ENCODE measurements at regions not wholly inside any gene's neighbourhood (a gene's known extent, or its start where the extent isn't known, plus 50 kb on each side); places are given as distances from the start of the nearest gene placed in this dataset.

DNA sequence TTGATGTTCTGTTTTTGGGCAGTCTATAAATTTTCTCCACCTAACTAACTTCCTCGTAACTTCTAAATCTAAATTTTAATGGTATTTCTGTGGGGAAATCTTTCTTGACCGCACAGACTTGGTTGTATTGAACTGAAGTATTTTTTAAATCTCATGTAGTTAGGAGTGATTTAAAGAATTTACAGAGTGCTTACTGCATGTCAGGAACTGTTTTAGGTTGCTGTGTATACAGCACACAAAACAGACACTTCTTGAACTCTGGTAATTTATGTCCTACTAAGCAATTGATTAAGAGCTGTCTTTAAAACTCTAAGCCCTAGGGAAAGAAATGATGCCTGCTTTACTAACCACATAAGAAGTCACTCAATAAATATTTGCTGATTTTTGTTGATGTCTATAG, 1350.2 kb downstream of the ZPLD1 start:
- no peak for DNase-seq (ENCODE audit: low read depth in 2 of 2)

DNA sequence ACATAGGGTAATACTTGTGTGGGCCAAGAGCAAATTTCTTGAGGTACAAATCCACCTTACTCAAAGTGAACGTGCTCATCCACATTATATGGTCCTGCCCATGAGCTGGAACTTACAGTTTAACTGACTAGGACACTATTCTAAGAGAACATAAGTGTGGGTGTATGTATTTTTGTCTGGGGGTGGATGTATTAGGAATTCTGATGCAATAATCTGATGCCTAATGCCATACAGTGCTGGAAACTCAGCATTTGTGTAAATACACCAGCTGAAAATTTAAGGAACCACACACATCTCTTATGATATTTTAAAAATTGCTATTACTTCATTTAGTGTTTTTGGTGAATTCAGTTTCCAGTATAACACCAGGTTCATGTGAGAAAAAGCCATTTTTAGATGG, 1350.7 kb downstream of the ZPLD1 start:
- no peak for DNase-seq (ENCODE audit: low read depth in 2 of 2)

DNA sequence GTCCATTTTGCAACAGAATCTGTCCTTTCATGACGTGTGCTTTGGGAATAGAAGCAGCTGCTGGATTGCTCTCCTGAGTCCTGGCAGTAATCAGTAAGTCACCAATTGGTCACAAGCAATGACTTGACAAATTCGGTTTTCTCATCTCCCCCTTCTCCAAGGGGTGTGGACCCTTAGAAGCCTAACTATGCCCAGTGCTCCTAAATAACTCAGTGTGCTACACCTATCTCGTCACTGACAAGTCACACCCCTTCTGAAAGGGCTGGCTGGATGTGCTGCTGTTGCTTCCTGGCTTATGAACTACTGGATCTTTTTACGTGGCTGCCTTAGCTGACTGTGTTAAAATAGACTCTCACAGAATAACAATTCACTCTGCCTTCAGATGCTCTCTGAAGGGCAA, 1351.5 kb downstream of the ZPLD1 start:
- DNase-seq (ENCODE audit: low read depth in 2 of 2): no peak

DNA sequence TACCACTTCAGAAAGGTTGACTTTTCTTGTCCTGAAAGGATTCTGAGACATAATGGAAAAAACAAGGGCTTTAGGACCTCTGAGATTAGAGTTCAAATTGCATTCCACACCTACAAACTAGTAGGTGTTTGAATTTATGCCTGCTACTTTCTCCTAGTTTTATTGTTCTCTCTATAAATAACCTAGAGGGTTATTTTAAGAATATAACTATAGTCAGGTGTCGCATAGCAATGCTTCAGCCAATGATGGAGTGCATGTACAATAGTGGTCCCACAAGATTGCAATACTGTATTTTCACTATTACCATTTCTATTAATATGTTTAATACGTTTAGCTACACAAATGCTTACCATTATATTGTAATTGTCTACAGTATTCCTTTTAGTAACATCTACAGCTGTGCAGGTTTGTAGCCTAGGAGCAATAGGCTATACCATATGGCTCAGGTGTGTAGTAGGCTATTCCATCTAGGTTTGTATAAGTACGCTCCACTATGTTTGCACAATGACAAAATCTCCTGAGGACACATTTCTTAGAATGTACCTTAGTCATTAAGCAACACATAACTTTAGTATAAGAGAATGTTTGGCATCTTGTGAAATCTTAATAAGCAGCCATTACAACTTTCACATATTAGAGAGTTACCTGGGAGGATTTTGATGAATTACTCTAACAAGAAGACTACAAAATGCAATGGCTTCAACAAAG, 1352.5 kb downstream of the ZPLD1 start:
- DNase-seq (ENCODE audit: low read depth in 2 of 2): no peak

DNA sequence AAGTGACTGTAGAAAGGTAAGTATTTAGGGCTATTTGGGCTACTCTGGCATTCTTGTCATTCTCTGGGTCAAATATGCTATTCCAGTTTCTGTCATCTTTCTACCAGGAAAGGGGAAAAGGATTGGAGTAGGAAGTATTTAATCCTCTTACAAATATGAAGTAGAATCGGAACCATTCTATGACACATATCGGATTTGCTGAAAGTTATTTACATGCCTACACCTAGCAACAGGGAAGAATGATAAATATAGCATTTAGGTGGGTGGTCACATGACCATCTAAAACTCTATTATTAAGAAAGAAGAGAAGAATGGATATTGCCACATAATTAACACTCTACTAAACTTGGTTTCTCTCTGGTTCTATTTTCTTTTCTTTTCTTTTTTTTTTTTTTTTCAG, 1353.1 kb downstream of the ZPLD1 start:
- no peak for DNase-seq (ENCODE audit: low read depth in 2 of 2)

DNA sequence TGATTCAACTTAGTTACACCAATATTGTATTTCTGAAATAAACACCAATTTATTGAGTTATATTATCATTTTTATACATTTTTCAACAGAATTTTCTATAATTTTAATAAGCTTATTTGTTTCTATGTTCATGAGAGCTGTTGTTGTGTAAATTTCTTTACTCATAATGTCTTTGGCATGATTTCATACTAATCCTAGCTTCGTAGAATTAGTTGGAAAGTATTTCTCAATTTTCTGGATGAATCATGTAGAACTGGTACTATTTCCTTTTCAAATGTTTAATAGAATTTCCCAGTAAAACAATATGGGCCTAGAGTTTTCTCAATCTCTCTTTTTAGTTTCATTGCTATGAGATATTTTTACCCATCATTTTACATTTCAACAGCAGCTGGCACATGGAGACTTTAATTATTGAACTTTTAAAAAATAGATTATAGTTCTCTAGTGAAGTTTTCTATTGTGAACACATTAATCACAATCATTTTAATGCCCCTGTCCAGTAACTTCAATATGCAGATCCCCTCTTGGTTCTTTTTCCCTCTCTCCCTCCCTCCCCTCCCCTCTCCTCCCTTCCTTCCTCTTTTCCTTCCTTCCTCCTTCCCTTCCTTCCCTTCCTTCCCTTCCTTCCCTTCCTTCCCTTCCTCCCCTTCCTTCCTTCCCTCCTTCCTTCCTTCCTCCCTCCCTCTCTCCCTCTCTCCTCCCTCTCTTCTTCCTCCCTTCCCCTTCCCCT, 1357.1 kb downstream of the ZPLD1 start:
- DNase-seq (ENCODE audit: low read depth in 2 of 2): no peak

DNA sequence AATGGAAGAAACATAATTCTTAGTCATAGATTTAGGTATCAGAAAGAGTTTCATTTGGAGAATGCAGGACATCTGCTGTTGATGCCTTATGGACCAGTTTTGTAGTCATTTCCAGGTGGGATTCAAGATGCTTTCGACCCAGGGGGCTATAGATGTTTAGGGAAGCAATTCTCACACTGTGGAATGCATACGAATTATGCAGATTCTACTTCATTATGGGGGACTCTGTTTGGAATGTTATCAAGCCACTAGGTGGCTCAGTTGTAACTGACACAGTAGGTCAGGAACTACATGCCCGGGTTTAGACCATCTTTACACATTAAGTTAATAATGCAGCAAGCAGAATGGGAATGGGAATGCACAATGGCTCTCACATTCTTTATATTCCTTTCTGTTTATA, 1359.8 kb downstream of the ZPLD1 start:
- DNase-seq (ENCODE audit: low read depth in 2 of 2): no peak

DNA sequence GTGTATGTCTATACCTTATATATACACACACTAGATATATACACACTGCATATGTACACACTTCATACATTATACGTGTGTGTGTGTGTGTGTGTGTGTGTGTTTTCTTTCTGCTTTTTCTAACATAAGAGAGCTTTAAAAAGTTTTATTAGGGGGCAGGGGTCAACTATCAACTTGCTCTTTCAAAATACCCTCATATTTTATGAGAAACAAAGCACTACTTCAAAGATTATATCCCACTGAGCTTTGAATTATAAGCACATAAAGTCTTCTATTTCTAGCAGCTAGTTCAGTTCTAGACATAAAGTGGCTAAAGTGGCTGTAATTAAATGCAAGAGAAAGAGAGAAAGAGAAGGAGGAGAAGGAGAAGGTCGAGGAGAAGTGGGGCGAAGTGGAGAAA, 1361.3 kb downstream of the ZPLD1 start:
- DNase-seq (ENCODE audit: low read depth in 2 of 2): no peak

DNA sequence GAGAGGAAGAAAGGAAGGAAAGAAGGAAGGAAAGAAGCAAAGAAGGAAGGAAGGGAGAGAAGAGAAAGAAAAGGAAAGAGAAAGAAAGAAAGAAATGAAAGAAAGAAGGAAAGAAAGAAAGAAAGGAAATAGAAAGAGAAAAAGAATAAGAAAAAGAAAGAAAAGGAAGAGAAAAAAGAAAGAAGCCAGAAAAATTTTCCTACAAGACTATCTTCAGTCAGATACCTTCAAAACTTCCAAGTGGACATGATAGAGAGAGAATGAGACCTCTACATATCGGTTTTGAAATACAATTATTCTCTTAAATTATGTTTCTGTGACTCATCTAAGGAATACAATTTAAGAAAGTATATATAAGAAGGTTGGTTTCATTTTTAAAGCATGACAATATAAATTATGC, 1369.0 kb downstream of the ZPLD1 start:
- DNase-seq (ENCODE audit: low read depth in 2 of 2): no peak

DNA sequence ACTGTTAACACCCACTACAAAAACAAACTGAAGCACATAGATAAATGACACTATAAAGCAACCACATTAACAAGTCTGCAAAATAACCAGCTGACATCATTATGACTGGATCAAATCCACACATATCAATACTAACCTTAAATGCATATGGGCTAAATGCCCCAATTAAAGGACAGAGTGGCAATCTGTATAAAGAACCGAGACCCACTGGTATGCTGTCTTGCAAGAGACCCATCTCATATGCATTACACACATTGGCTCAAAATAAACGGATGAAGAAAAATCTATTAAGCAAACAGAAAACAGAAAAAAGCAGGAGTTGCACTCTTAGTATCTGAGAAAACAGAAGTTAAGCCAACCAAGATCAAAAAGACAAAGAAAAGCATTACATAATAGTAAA, 1375.4 kb downstream of the ZPLD1 start:
- no peak for DNase-seq (ENCODE audit: low read depth in 2 of 2)

DNA sequence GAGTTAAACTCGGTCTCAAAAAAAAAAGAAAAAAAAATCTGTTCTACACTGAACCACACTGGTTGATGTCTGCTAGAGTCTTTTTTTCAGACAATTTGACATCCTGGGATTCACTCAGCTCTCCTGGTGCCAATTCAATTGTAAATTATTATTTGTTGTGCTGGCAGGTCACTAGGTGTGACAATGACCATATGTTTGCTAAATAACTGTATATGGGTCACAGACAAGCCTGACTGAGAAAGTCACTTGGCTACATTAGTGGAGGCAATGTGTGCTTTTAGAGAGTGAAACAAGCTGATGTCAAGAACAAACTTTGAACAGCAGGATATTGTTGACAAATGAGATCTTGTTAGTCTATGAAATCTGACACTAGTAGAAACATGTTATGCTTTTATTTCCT, 1379.1 kb downstream of the ZPLD1 start:
- no peak for DNase-seq (ENCODE audit: low read depth in 2 of 2)

DNA sequence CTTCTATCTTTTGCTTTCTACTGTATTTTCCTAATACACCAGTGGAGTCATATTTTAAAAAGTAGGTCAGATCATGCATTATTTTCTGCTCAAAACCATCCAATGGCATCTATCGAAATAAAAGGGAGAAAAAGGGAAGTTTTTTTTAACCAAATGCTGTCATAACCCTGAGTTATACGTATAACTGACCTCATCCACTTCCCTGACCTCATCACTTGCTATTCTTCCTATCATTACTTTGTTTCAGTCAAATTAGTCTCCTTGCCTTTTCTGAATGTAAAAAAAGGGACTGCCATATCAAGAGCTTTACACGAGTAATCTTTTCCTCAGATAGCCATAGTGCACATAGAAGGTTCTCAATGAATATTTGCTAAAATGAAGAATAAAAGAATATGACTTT, 1383.6 kb downstream of the ZPLD1 start:
- DNase-seq (ENCODE audit: low read depth in 2 of 2): no peak

DNA sequence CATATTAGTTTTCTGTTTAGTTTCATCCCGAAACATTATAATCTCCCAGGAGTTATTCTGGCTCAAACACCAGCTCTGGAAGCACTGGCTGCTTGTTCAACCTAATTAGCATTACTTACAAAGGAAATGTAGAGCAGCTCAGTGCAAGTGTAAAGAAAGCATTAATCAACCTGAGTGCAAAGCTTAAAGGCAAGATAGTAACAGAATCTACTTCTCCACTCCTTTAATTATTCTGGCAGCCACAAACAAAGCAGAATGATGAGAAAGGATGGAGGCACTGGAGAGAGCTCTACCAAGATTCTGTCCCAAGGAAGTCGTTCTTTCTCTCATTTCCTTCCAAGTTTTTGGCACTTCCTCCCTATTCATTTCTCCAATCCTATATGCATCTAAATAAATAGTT, 1384.0 kb downstream of the ZPLD1 start:
- no peak for DNase-seq (ENCODE audit: low read depth in 2 of 2)

DNA sequence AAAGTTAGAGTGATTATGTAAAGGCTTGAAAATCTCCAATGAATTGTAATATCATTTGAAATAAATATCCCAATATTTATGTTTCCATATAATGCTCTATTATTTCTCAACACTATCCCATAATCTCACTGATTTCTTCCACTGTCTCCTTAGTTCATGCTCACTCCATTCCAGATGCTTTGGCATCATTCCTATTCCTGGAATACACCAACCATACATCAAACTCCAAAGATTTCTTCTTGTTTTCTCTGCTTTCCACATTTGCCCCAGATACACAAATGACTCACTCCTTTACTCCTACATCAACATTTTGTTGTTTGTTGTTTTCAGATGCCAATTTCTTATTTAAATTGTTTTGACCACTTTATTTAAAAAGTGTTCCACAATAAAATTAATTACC, 1390.8 kb downstream of the ZPLD1 start:
- no peak for DNase-seq (ENCODE audit: low read depth in 2 of 2)

DNA sequence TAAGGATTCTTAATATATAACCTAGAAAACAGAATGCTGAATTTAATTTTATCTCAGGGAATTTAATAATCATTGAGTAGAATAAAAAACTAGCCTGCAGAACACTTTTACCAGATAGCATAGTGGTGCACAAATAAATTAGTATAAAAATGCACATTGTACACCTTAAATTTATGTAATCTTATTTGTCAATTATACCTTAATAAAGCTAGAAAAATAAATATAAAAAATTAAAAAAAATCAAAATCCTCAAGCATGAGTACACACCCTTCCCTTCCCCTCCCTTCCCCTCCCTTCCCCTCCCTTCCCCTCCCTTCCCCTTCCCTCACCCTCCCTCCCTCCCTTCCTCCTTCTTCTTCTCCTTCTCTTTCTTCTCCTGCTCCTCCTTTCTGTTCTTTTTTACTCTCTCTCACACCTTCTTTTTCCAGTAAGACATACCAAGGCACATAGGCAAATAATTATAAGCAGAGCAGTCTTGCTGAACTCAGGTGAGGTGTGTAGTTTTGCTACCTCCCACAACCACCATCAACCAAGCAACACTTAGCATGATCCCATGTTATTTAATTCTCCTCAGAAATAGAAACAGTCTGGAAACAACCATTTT, 1395.0 kb downstream of the ZPLD1 start:
- DNase-seq (ENCODE audit: low read depth in 2 of 2): no peak

DNA sequence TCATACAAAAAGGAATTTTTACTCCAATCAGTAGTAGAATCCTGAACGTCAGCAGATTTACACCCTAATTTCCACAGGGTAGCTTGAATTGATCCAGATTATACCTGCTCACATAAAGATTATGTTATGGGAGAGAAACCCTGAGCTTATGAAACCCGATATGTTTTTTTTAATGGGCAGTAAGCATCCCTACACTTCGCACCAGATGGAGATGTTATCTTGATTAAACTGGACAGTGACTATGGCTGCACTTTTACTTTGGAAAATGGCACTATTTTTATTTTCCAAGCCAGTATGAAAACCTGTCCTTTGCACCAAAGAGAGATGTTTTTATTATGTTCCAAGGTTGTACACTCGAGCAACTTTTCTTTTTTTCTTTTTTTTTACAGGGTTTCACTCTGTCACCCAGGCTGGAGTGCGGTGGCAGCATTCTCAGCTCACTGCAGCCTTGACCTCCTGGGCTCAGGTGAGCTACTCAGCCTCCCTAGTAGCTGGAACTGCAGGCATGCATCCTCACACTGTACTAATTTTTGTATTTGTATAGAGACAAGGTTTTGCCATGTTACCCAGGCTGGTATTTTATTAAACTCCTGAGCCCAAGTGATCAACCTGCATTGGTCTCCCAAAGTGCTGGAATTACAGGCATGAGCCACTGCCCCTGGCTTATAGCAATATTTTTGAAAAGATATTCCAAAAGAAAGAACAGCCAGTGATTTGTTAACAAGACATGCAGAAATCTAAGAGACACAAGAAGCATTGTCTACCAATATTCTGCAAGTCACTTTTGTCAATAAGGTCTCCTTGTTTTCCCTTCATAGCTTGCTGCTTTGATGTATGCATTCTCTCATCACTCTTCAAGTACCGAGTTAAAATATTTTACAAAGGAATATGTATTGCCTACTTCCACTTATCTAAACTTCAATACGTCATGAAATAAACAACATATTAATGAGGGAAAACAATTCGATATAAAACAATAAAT, 1412.6 kb downstream of the ZPLD1 start:
- DNase-seq (ENCODE audit: low read depth in 2 of 2): no peak

DNA sequence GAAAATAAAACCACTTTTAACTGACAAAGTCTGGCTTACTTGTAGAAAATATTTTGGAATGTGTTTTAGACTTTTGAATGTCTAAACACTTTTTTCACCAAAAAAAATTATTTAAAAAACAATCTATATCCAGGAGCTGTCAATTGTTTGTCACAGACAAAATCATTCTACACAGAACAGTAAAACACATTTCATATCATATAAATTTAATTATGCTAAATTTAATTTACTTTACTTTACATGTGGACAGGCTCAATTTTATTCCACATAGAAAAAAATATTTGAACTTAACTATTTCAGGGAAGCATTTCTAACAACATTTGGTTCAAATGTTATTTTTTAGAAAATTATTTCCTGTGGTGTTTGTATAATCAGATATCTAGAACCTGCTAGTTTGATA, 1417.0 kb downstream of the ZPLD1 start:
- no peak for DNase-seq (ENCODE audit: low read depth in 2 of 2)

DNA sequence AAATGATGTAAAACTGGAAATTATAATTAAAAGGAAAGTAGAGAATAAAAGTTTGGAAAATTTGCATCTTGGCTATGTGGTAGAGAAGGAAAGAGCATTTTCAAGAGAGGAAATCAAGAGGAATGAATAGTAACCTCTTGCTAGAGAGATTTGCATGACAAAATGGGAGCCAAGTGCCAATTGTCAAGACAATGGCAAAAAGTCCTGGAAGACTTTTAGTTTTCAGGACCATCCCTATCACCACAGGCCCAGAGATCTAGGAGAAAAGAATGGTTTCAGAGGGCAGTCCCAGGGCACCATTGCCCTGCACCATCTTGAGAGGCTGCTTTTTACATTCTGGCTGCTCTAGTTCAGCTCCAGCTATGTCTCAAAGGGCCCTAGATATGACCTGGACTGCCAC, 1427.6 kb downstream of the ZPLD1 start:
- no peak for DNase-seq (ENCODE audit: low read depth in 2 of 2)

DNA sequence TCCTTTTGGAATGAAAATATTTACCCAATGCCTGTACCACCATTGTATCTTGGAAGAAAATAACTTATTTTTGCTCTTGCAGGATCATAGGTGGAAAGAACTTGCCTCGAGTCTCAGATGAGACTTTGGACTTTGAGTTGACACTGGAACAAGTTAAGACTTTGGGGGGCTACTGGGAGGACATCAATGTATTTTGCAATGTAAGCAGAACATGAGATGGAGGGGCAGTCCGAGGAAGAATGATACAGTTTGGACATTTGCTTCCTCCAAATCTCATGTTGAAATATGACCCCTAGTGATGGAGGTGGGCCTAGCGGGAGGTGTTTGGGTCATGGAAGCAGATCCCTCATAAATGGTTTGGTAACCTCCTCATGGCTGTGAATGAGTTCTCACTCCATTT, 1428.6 kb downstream of the ZPLD1 start:
- no peak for DNase-seq (ENCODE audit: low read depth in 2 of 2)

DNA sequence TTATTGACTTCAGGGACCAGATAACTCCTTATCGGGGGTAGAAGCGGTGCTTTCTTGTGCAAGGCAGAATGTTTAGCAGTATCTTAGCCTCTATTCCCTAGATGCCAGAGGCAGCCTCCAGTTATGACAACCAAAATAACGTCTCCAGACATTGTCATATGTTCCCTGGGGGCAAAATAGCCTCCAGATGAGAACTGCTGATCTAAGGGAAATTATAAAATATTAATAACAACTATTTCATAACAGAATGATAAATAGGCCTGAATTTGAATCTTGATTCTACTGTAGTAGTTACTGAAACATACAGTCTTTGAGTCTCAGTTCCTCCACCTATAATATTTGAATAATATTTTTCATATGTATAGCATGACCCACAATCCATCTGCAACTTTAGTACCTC, 1431.3 kb downstream of the ZPLD1 start:
- DNase-seq (ENCODE audit: low read depth in 2 of 2): no peak

DNA sequence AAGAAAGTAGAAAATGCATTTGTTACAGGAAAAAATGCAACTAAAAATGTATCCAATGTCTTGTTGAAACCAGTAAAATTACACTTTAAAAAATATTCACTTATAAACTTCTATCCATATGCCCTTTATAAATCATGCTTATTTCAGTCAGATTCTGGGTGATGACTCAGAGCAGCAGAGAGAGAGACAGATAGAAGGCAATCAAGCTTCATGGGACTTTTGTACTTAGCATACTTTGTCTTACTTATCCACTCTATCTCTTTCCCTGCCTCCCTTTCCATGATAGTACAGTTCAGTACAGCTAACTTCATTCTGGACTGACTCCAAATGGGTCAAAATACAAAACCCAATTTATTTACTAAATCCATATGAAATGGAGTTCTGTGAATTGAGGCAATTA, 1438.2 kb downstream of the ZPLD1 start:
- DNase-seq (ENCODE audit: low read depth in 2 of 2): no peak

DNA sequence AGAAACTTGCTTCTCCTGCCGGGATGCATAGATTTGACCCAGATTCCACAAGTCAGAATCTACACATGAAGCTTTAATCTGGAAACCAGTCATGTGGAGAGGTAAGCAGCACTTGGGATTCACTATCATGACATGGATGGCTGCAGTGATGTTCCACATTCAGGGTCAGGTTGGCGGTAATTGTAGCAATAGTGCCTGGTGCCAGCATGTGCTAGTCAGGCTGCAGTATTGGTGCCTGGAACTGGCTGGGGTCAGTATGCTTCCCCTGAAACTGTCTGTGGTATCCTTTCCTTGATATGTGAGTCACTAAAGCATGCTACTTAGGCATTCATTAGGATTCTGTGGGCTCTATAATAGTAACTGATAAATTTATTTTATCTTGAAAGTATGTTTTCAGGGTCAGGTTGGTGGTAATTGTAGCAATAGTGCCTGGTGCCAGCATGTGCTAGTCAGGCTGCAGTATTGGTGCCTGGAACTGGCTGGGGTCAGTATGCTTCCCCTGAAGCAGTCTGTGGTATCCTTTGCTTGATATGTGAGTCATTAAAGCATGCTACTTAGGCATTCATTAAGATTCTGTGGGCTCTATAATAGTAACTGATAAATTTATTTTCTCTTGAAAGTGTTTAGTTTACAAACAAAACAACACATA, 1439.2 kb downstream of the ZPLD1 start:
- no peak for DNase-seq (ENCODE audit: low read depth in 2 of 2)
